Endothelial cell of umbilical vein (primary cell): ENCODE measurements at regions not wholly inside any gene's neighbourhood (a gene's known extent, or its start where the extent isn't known, plus 50 kb on each side); places are given as distances from the start of the nearest gene placed in this dataset.

Experiments used
- BruUV-seq: library from RNA; stranded (reverse); fragments of 400-500 nt; replicated peaks from 2 replicates; lab custom pipeline; 2021; lab: Mats Ljungman, UMichigan
- CTCF ChIA-PET: fragments of 300-600, 350-600 bp; sonication (Branson Sonifier 250); formaldehyde crosslinking; loops from one replicate; lab custom pipeline; 2021; ENCODE audit warnings: antibody characterized with exemption, inconsistent platforms; lab: Charles Lee
- POLR2A ChIA-PET: fragments of 300-600, 350-600 bp; sonication (Branson Sonifier 250); formaldehyde crosslinking; loops from one replicate; lab custom pipeline; 2021; ENCODE audit warnings: antibody characterized with exemption, inconsistent platforms; lab: Charles Lee
- DNase-seq: peaks from one replicate; pipeline ENCODE4 v3.0.0-alpha.2; 2011; ENCODE audit warnings: low read depth, low spot score
- FAIRE-seq: peaks from 2 replicates; lab custom pipeline; 2011; peaks lifted over from hg19 to GRCh38; lab: Jason Lieb, UNC
- H2AFZ ChIP-seq: 2 replicates; pipeline ENCODE4 v1.6.0; 2012; ENCODE audit warnings: low read depth, low read length, control low read depth, inconsistent platforms
- H3K27ac ChIP-seq: 2 replicates; pipeline ENCODE4 v1.5.1; 2011; ENCODE audit warnings: low read depth, mild to moderate bottlenecking, control low read depth, low read length, moderate library complexity; ENCODE audit not compliant: insufficient read depth
- H3K27me3 ChIP-seq, 2 experiments: 2 replicates each; pipeline versions ENCODE4 v1.6.0 to v1.6.1; 2011; ENCODE audit warnings: low read length in 2 of 2, mixed read lengths in 1 of 2; ENCODE audit not compliant: control insufficient read depth in 2 of 2, insufficient read depth in 2 of 2
- H3K36me3 ChIP-seq, 2 experiments: 2 replicates in 1 of 2; 3 replicates in 1 of 2; pipeline ENCODE4 v1.5.1; 2011; ENCODE audit warnings: low read length in 2 of 2, mild to moderate bottlenecking in 1 of 2, moderate library complexity in 1 of 2; ENCODE audit not compliant: control insufficient read depth in 2 of 2, insufficient read depth in 2 of 2; ENCODE audit errors: extremely low read depth in 1 of 2
- H3K4me1 ChIP-seq: 3 replicates; pipeline ENCODE4 v1.5.1; 2011; ENCODE audit warnings: mild to moderate bottlenecking, low read length; ENCODE audit not compliant: control insufficient read depth, insufficient read depth; ENCODE audit errors: extremely low read depth
- H3K4me2 ChIP-seq: 2 replicates; pipeline ENCODE4 v1.6.1; 2011; ENCODE audit warnings: low read length, control low read depth, mixed read lengths; ENCODE audit not compliant: insufficient read depth
- H3K4me3 ChIP-seq, 3 experiments: fragments of 200-600 bp in 1 of 3; sonication (generic), shearing (Covaris generic) in 1 of 3; replicated peaks in 1 of 3; 2 replicates each; pipeline ENCODE4 v1.5.1; 2011 to 2016; ENCODE audit warnings: control low read depth in 3 of 3, low read length in 3 of 3, mild to moderate bottlenecking in 2 of 3, inconsistent platforms in 1 of 3, low read depth in 1 of 3, moderate library complexity in 1 of 3; ENCODE audit not compliant: insufficient read depth in 1 of 3
- H3K79me2 ChIP-seq: 2 replicates; pipeline ENCODE4 v1.6.0; 2012; ENCODE audit warnings: low read length, inconsistent platforms; ENCODE audit not compliant: control insufficient read depth, insufficient read depth
- H3K9ac ChIP-seq: replicated peaks from 2 replicates; pipeline ENCODE3; 2011; ENCODE audit warnings: low read length, control low read depth; ENCODE audit not compliant: insufficient read depth; ENCODE audit errors: extremely low read depth
- H3K9me1 ChIP-seq: replicated peaks from 3 replicates; pipeline ENCODE4 v1.6.0; 2011; ENCODE audit warnings: mild to moderate bottlenecking, low read length; ENCODE audit not compliant: control insufficient read depth, insufficient read depth; ENCODE audit errors: extremely low read depth
- H3K9me3 ChIP-seq: replicated peaks from 2 replicates; pipeline ENCODE4 v1.5.1; 2012; ENCODE audit warnings: low read length, inconsistent platforms; ENCODE audit not compliant: control insufficient read depth, insufficient read depth
- H4K20me1 ChIP-seq: replicated peaks from 2 replicates; pipeline ENCODE3; 2011; ENCODE audit warnings: mild to moderate bottlenecking, low read length; ENCODE audit not compliant: control insufficient read depth, insufficient read depth; ENCODE audit errors: extremely low read depth
- EZH2 ChIP-seq: IDR thresholded peaks from 2 replicates; pipeline ENCODE4 v1.6.1; 2012; ENCODE audit warnings: borderline replicate concordance, low read depth, mild to moderate bottlenecking, moderate library complexity, low read length, inconsistent platforms; ENCODE audit not compliant: severe bottlenecking
- FOS ChIP-seq: IDR thresholded peaks from 2 replicates; pipeline ENCODE4 v1.6.1; 2011; ENCODE audit warnings: mild to moderate bottlenecking, low read length, moderate library complexity, borderline replicate concordance; ENCODE audit not compliant: insufficient read depth
- GATA2 ChIP-seq: IDR thresholded peaks from 2 replicates; pipeline ENCODE4 v1.7.0; 2011; ENCODE audit warnings: low read depth, mild to moderate bottlenecking, moderate library complexity, mixed read lengths, low read length; ENCODE audit not compliant: insufficient read length, insufficient read depth
- JUN ChIP-seq: IDR thresholded peaks from 2 replicates; pipeline ENCODE4 v1.6.1; 2011; ENCODE audit warnings: borderline replicate concordance, low read depth; ENCODE audit not compliant: insufficient read length, insufficient read depth
- MYC ChIP-seq: IDR thresholded peaks from one replicate; pipeline ENCODE4 v1.6.1; 2011; ENCODE audit warnings: mild to moderate bottlenecking, low read depth, low read length
- POLR2A ChIP-seq: IDR thresholded peaks from 2 replicates; pipeline ENCODE4 v1.6.1; 2012; ENCODE audit warnings: low read depth, mild to moderate bottlenecking, control low read depth, low read length
- POLR2AphosphoS5 ChIP-seq: IDR thresholded peaks from 2 replicates; pipeline ENCODE4 v1.6.1; 2012; ENCODE audit warnings: low read depth, mild to moderate bottlenecking, control low read depth, low read length, moderate library complexity; ENCODE audit not compliant: insufficient read depth
- dilution Hi-C: fragments of 300-500 bp; cut with MboI; formaldehyde crosslinking; loops from one replicate; pipeline ENCODE4 v1.15.0; 2019; ENCODE audit warnings: low sequenced_read_pairs; ENCODE audit not compliant: extremely low pct_ligation_motif_present
- intact Hi-C: fragments of 100-400 bp; cut with micrococcal nuclease; formaldehyde crosslinking; loops from one replicate; pipeline ENCODE4 v1.10.0; 2022
- TF ChIP-seq, protein P1 (sequence below), 2 donors: IDR thresholded peaks; 1 replicate in 1 of 2; 2 replicates in 1 of 2; pipeline ENCODE4 v1.5.1; 2011; ENCODE audit warnings: low read length in 2 of 2, mild to moderate bottlenecking in 2 of 2, moderate library complexity in 2 of 2, control low read depth in 1 of 2, inconsistent platforms in 1 of 2, low read depth in 1 of 2; ENCODE audit not compliant: insufficient read depth in 1 of 2; ENCODE audit errors: extremely low read depth in 1 of 2
- TF ChIP-seq, protein P2 (sequence below): IDR thresholded peaks from 2 replicates; pipeline ENCODE4 v1.6.1; 2011; ENCODE audit not compliant: insufficient read depth, insufficient read length

DNA sequence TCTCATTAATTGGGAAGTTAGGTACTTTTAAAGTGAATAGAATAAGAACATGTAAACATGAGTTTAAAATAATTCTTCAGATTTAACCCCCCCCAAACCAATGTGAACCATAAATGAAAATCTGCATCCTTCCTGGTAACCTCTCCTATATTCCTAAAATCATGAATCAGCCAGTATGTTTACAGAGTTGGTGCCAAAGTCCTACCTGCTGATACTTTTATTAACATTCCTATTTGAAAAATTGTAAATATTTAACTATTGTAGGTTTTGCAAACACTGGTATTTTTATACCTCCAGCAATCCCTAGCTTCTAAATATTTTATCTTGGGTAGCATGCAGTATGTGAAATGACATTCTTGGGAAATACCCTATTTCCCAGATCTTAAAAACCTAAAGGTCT is 278.2 kb downstream of the RAB38 start:
- H3K4me3 ChIP-seq: no peak overlapping the region
- no peaks in the 10 kb centered on the region for H3K9me1 ChIP-seq
- no peaks in the 10 kb centered on the region for H3K9me3 ChIP-seq
- CTCF ChIA-PET: interaction anchor here (0.7 kb wide), 1 partner anchor 9 kb away, joined by 3 read pairs; no protein-coding TSS in a partner anchor
- dilution Hi-C loops (no loop called here), intact Hi-C loops (no loop called here)
- H3K79me2 ChIP-seq: no peaks in the 10 kb centered on the region
- no peak overlapping the region for H3K27ac ChIP-seq
- H3K4me2 ChIP-seq: no peak overlapping the region
- TF ChIP-seq JUN: no peak
- no peak for TF ChIP-seq POLR2A
- TF ChIP-seq MYC: no peak
- TF ChIP-seq EZH2: no peak
- TF ChIP-seq GATA2: no peak
- no peak for TF ChIP-seq POLR2AphosphoS5
- TF ChIP-seq, protein P1, sequence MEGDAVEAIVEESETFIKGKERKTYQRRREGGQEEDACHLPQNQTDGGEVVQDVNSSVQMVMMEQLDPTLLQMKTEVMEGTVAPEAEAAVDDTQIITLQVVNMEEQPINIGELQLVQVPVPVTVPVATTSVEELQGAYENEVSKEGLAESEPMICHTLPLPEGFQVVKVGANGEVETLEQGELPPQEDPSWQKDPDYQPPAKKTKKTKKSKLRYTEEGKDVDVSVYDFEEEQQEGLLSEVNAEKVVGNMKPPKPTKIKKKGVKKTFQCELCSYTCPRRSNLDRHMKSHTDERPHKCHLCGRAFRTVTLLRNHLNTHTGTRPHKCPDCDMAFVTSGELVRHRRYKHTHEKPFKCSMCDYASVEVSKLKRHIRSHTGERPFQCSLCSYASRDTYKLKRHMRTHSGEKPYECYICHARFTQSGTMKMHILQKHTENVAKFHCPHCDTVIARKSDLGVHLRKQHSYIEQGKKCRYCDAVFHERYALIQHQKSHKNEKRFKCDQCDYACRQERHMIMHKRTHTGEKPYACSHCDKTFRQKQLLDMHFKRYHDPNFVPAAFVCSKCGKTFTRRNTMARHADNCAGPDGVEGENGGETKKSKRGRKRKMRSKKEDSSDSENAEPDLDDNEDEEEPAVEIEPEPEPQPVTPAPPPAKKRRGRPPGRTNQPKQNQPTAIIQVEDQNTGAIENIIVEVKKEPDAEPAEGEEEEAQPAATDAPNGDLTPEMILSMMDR (IDR thresholded peaks at IDR 0.05; ENCODE audit: extremely low read depth in 1 of 2, insufficient read depth in 1 of 2, low read depth in 1 of 2, low read length in 2 of 2): no peak
- no peak for TF ChIP-seq FOS
- TF ChIP-seq, protein P2, sequence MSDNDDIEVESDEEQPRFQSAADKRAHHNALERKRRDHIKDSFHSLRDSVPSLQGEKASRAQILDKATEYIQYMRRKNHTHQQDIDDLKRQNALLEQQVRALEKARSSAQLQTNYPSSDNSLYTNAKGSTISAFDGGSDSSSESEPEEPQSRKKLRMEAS: no peak
- H3K9ac ChIP-seq: no peak overlapping the region
- DNase-seq: no peak
- no peaks in the 10 kb centered on the region for H3K4me1 ChIP-seq
- no peak for FAIRE-seq
- no peak overlapping the region for H2AFZ ChIP-seq
- no peaks in the 10 kb centered on the region for H3K36me3 ChIP-seq
- BruUV-seq: no TSS peak
- H3K27me3 ChIP-seq: no peaks in the 10 kb centered on the region
- POLR2A ChIA-PET: no interaction called here
- H4K20me1 ChIP-seq: no peaks in the 10 kb centered on the region
